K562 (cell line): ENCODE measurements at regions not wholly inside any gene's neighbourhood (a gene's known extent, or its start where the extent isn't known, plus 50 kb on each side); places are given as distances from the start of the nearest gene placed in this dataset.

Experiments used
- ATAC-seq: fragments of 200-7000 bp; cut with Tn5 transposase; 3 replicates; pipeline ENCODE4 v1.9.1; 2020; ENCODE audit warnings: moderate library complexity
- BruUV-seq: library from RNA; stranded (reverse); fragments of 400-500 nt; replicated peaks from 2 replicates; lab custom pipeline; 2021; lab: Mats Ljungman, UMichigan
- CTCF ChIA-PET: fragments of 300-600 bp; formaldehyde crosslinking; extraction: SDS; loops from one replicate; lab custom pipeline; 2021; ENCODE audit warnings: low intra/inter-chr PET ratio; lab: Yijun Ruan, JAX
- POLR2A ChIA-PET: fragments of 300-600, 350-650 bp; sonication (Branson Sonifier 250); formaldehyde crosslinking; extraction: SDS; loops from one replicate; lab custom pipeline; 2021; ENCODE audit warnings: antibody characterized with exemption, inconsistent platforms; lab: Yijun Ruan, JAX
- DNase-seq, 4 experiments: peaks; one replicate each; pipeline versions ENCODE4 v3.0.0 to v3.0.0-alpha.2; 2011 to 2018; ENCODE audit warnings: low spot score in 3 of 4, mixed read lengths in 3 of 4; ENCODE audit errors: extremely low read depth in 1 of 4
- FAIRE-seq: peaks from 2 replicates; lab custom pipeline; 2011; peaks lifted over from hg19 to GRCh38; lab: Jason Lieb, UNC
- H2AFZ ChIP-seq: 2 replicates; pipeline ENCODE4 v1.6.0; 2011; ENCODE audit warnings: low read depth, low read length, control low read depth, inconsistent platforms
- H3K27ac ChIP-seq: fragments of 200-600 bp; 3 replicates; pipeline ENCODE4 v1.8.0; 2011; ENCODE audit warnings: low read depth, mild to moderate bottlenecking, control low read depth, inconsistent platforms, low read length, moderate library complexity, mixed read lengths; ENCODE audit errors: extremely low read depth
- H3K27me3 ChIP-seq, 2 experiments: fragments of 300-600 bp in 1 of 2; 2 replicates in 1 of 2; 3 replicates in 1 of 2; pipeline versions ENCODE4 v1.6.0 to v1.8.0; 2011; ENCODE audit warnings: inconsistent platforms in 2 of 2, low read length in 2 of 2, mild to moderate bottlenecking in 1 of 2, mixed read lengths in 1 of 2, moderate library complexity in 1 of 2; ENCODE audit not compliant: control insufficient read depth in 2 of 2, insufficient read depth in 2 of 2
- H3K36me3 ChIP-seq: fragments of 300-600 bp; 3 replicates; pipeline ENCODE4 v1.8.0; 2011; ENCODE audit warnings: mild to moderate bottlenecking, low read length, inconsistent platforms; ENCODE audit not compliant: control insufficient read depth, insufficient read depth
- H3K4me1 ChIP-seq, 2 experiments: fragments of 200-600 bp in 1 of 2; replicated peaks in 1 of 2; 2 replicates in 1 of 2; 3 replicates in 1 of 2; pipeline versions ENCODE4 v1.5.1 to v1.8.0; 2011; ENCODE audit warnings: inconsistent platforms in 2 of 2, low read length in 2 of 2, mild to moderate bottlenecking in 1 of 2, mixed read lengths in 1 of 2, moderate library complexity in 1 of 2; ENCODE audit not compliant: control insufficient read depth in 2 of 2, insufficient read depth in 2 of 2
- H3K4me2 ChIP-seq: 2 replicates; pipeline ENCODE4 v1.6.1; 2011; ENCODE audit warnings: low read length, control low read depth, inconsistent platforms, mixed read lengths; ENCODE audit not compliant: insufficient read depth
- H3K4me3 ChIP-seq: fragments of 200-600 bp; sonication (generic), shearing (Covaris generic); 2 replicates; pipeline ENCODE4 v1.5.1; 2016; ENCODE audit warnings: control low read depth, inconsistent platforms
- H3K79me2 ChIP-seq: fragments of 200-600 bp; 3 replicates; pipeline ENCODE4 v1.8.0; 2011; ENCODE audit warnings: low read length, inconsistent platforms; ENCODE audit not compliant: control insufficient read depth, insufficient read depth
- H3K9ac ChIP-seq, 2 experiments: 2 replicates each; pipeline versions ENCODE4 v1.6.0 to v1.6.1; 2011; ENCODE audit warnings: low read depth in 2 of 2, low read length in 2 of 2, control low read depth in 1 of 2, inconsistent platforms in 1 of 2, mild to moderate bottlenecking in 1 of 2, mixed read lengths in 1 of 2; ENCODE audit not compliant: insufficient read depth in 1 of 2
- H3K9me1 ChIP-seq: one replicate; pipeline ENCODE4 v1.6.0; 2011; ENCODE audit warnings: inconsistent platforms, mild to moderate bottlenecking, low read length, moderate library complexity; ENCODE audit not compliant: control insufficient read depth, insufficient read depth
- H3K9me3 ChIP-seq: replicated peaks from 2 replicates; pipeline ENCODE4 v1.5.1; 2011; ENCODE audit warnings: low read depth, low read length, inconsistent platforms; ENCODE audit not compliant: control insufficient read depth, insufficient read depth
- H4K20me1 ChIP-seq: replicated peaks from 2 replicates; pipeline ENCODE4 v1.6.1; 2011; ENCODE audit warnings: low read length, inconsistent platforms, mixed read lengths; ENCODE audit not compliant: control insufficient read depth, insufficient read depth
- CHCHD3 ChIP-seq: fragments of 250-450 bp; sonication (Bioruptor Pico); IDR thresholded peaks from 2 replicates; pipeline ENCODE4 v2.1.2; 2022; ENCODE audit warnings: mild to moderate bottlenecking
- CUX1 ChIP-seq: fragments of 200-800 bp; sonication (Bioruptor generic); IDR thresholded peaks from 2 replicates; pipeline ENCODE4 v1.6.1; 2016; ENCODE audit warnings: missing genetic modification characterization, missing compliant biosample characterization
- CXXC5 ChIP-seq: fragments of 250-450 bp; sonication (Bioruptor Pico); IDR thresholded peaks from 2 replicates; pipeline ENCODE4 v1.8.0; 2022; ENCODE audit warnings: inconsistent platforms, mild to moderate bottlenecking, moderate library complexity
- LCOR ChIP-seq: sonication (generic); formaldehyde crosslinking; IDR thresholded peaks from 2 replicates; pipeline ENCODE4 v1.8.0; 2022; ENCODE audit warnings: mild to moderate bottlenecking, missing genetic modification reagents
- NFIX ChIP-seq: fragments of 250-450 bp; sonication (Bioruptor Pico); IDR thresholded peaks from 2 replicates; pipeline ENCODE4 v1.4.0; 2020; ENCODE audit warnings: low read depth, mild to moderate bottlenecking, moderate library complexity
- RBM17 ChIP-seq: fragments of 200-400 bp; formaldehyde crosslinking; IDR thresholded peaks from 2 replicates; pipeline ENCODE4 v1.6.1; 2017; ENCODE audit warnings: low read depth, mild to moderate bottlenecking, low read length, borderline replicate concordance
- RBM34 ChIP-seq: fragments of 200-400 bp; formaldehyde crosslinking; IDR thresholded peaks from 2 replicates; pipeline ENCODE4 v1.6.1; 2018; ENCODE audit warnings: low read length, borderline replicate concordance; ENCODE audit not compliant: insufficient read depth
- SOX6 ChIP-seq: fragments of 450-650 bp; IDR thresholded peaks from 2 replicates; pipeline ENCODE4 v1.6.1; 2014; ENCODE audit warnings: mild to moderate bottlenecking
- SRSF1 ChIP-seq: fragments of 200-400 bp; formaldehyde crosslinking; IDR thresholded peaks from 2 replicates; pipeline ENCODE4 v1.6.1; 2017; ENCODE audit warnings: mild to moderate bottlenecking, low read depth, low read length, moderate library complexity
- WGBS: fragments of 100-300 bp; shearing (Covaris generic); methylation state at CpG from one replicate; pipeline ENCODE4 v1.1.6; 2016; ENCODE audit warnings: low coverage, mixed read lengths; ENCODE audit not compliant: insufficient coverage; ENCODE audit errors: missing lambda C conversion rate; 5-methylcytosine and 5-hydroxymethylcytosine counted together
- in situ Hi-C: fragments of 300-500 bp; cut with MboI; formaldehyde crosslinking; loops from 4 replicates; pipeline ENCODE4 v1.15.0; 2018; ENCODE audit warnings: inconsistent platforms, mixed read lengths
- intact Hi-C: fragments of 100-400 bp; cut with micrococcal nuclease; formaldehyde crosslinking; loops from 2 replicates; pipeline ENCODE4 v1.14.2; 2022

GRCh38 chr10:106255111-106255678 lies 909.3 kb downstream of the SORCS1 start:
- ChIA-PET CTCF (no interaction called here), POLR2A (no interaction called here)
- H3K36me3 ChIP-seq = no peaks in the 10 kb centered on the region
- no peaks in the 10 kb centered on the region for H3K27me3 ChIP-seq
- in situ Hi-C loops (no loop called here), intact Hi-C loops (no loop called here)
- no peak for DNase-seq
- no peak overlapping the region for H3K9ac ChIP-seq
- ATAC-seq = no peak
- no peak overlapping the region for H3K4me2 ChIP-seq
- TF ChIP-seq CHCHD3 (CRISPR knock-in tag) (no peak), RBM34 (no peak), CUX1 (CRISPR knock-in tag) (no peak), RBM17 (no peak), SRSF1 (no peak), SOX6 (no peak), CXXC5 (CRISPR knock-in tag) (no peak), NFIX (CRISPR knock-in tag) (no peak), LCOR (CRISPR knock-in tag) (no peak)
- no peak overlapping the region for H3K27ac ChIP-seq
- no peak overlapping the region for H3K4me3 ChIP-seq
- H3K4me1 ChIP-seq = no peaks in the 10 kb centered on the region
- H3K9me1 ChIP-seq = no peaks in the 10 kb centered on the region
- no TSS peak for BruUV-seq
- H2AFZ ChIP-seq = no peak overlapping the region
- WGBS = 3% methylated on average over 6 of the region's 6 CpGs
- FAIRE-seq = no peak
- H3K79me2 ChIP-seq = no peaks in the 10 kb centered on the region
- H4K20me1 ChIP-seq = no peaks in the 10 kb centered on the region
- H3K9me3 ChIP-seq = no peaks in the 10 kb centered on the region
